ENCODE measurements at regions not wholly inside any gene's neighbourhood (a gene's known extent, or its start where the extent isn't known, plus 50 kb on each side); places are given as distances from the start of the nearest gene placed in this dataset.
"Not testable (repeated sequence)": the region's sequence is repeated elsewhere in the genome, so short reads cannot be mapped to it uniquely, and the experiment has no call there.

GRCh38 chr14:106120101-106120500 is 593.7 kb downstream of the TMEM121 start:
- H3K9me3 ChIP-seq = no peaks in the 10 kb centered on the region
- TF ChIP-seq, protein P1, sequence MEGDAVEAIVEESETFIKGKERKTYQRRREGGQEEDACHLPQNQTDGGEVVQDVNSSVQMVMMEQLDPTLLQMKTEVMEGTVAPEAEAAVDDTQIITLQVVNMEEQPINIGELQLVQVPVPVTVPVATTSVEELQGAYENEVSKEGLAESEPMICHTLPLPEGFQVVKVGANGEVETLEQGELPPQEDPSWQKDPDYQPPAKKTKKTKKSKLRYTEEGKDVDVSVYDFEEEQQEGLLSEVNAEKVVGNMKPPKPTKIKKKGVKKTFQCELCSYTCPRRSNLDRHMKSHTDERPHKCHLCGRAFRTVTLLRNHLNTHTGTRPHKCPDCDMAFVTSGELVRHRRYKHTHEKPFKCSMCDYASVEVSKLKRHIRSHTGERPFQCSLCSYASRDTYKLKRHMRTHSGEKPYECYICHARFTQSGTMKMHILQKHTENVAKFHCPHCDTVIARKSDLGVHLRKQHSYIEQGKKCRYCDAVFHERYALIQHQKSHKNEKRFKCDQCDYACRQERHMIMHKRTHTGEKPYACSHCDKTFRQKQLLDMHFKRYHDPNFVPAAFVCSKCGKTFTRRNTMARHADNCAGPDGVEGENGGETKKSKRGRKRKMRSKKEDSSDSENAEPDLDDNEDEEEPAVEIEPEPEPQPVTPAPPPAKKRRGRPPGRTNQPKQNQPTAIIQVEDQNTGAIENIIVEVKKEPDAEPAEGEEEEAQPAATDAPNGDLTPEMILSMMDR (IDR thresholded peaks at IDR 0.05) = no peak
- TF ChIP-seq POLR2A (IDR thresholded peaks at IDR 0.05) = no peak
- no peak overlapping the region for H3K27ac ChIP-seq
- intact Hi-C loops (cut with DNase I) = no loop called here
- H3K36me3 ChIP-seq = no peaks in the 10 kb centered on the region
- 45 to 50% methylated on average over 6 of the region's 6 CpGs for WGBS, 2 donors
- no peaks in the 10 kb centered on the region for H3K27me3 ChIP-seq
- no peaks in the 10 kb centered on the region for H3K4me1 ChIP-seq
- no peak overlapping the region for H3K4me3 ChIP-seq (replicated peaks in 1 of 3)
- no peak for DNase-seq

- intact Hi-C loops (cut with DNase I) = no loop called here
- no peaks in the 10 kb centered on the region for H3K9me3 ChIP-seq
- H3K27me3 ChIP-seq = no peaks in the 10 kb centered on the region
- TF ChIP-seq, protein P1 (IDR thresholded peaks at IDR 0.05) = no peak
- no peak for TF ChIP-seq POLR2A (IDR thresholded peaks at IDR 0.05)
- H3K27ac ChIP-seq = no peak overlapping the region
- no peak overlapping the region for H3K4me3 ChIP-seq (replicated peaks in 1 of 3)
- 70 to 75% methylated on average over 5 of the region's 5 CpGs for WGBS, 2 donors
- no peaks in the 10 kb centered on the region for H3K4me1 ChIP-seq
- no peaks in the 10 kb centered on the region for H3K36me3 ChIP-seq
- no peak for DNase-seq
Measured at GRCh38 chr14:106129274-106129673, 602.9 kb downstream of the TMEM121 start.

GRCh38 chr14:106129904-106130661 is 603.7 kb downstream of the TMEM121 start:
- intact Hi-C loops (cut with DNase I); H3K9me3 ChIP-seq; H3K27me3 ChIP-seq; H3K27ac ChIP-seq; H3K4me1 ChIP-seq; H3K4me3 ChIP-seq (replicated peaks in 1 of 3); H3K36me3 ChIP-seq; DNase-seq: not testable (repeated sequence)
- WGBS, 2 donors = 52 to 57% methylated on average over 8 of the region's 8 CpGs

GRCh38 chr14:106133126-106133525 is 606.7 kb downstream of the TMEM121 start:
- intact Hi-C loops (cut with DNase I); H3K27me3 ChIP-seq; H3K27ac ChIP-seq; H3K9me3 ChIP-seq; H3K4me3 ChIP-seq (replicated peaks in 1 of 3); DNase-seq; H3K4me1 ChIP-seq; H3K36me3 ChIP-seq: not testable (repeated sequence)
- WGBS, 2 donors = 37 to 47% methylated on average over 2 of the region's 2 CpGs

DNA sequence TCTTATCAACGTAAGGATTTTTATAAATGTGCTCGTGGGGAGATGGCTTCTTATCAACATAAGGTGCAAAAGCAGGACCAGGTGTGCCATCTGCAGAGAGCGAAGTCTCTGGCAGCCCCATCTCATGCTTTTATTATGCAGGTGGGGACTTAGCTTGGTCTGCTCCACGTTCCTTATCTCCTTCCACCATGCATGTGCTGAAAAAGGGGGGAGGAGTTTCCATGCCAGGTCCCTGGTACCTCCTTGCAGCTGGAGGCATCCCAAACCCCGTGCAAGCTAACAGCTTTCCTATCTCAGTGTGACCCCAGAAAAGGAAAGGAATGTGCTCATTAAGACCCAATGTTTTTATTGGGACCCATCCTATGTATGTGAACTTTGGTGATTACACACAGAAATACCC is 608.5 kb downstream of the TMEM121 start:
- no peak for DNase-seq
- WGBS, 2 donors = 42 to 50% methylated on average over 5 of the region's 5 CpGs
- Histone ChIP-seq H3K36me3 (no peaks in the 10 kb centered on the region), H3K9me3 (no peaks in the 10 kb centered on the region), H3K27me3 (no peaks in the 10 kb centered on the region), H3K27ac (no peak overlapping the region), H3K4me1 (no peaks in the 10 kb centered on the region), H3K4me3 (replicated peaks in 1 of 3) (no peak overlapping the region)
- TF ChIP-seq, protein P1 (IDR thresholded peaks at IDR 0.05) = no peak
- no peak for TF ChIP-seq POLR2A (IDR thresholded peaks at IDR 0.05)
- intact Hi-C loops (cut with DNase I) = no loop called here

DNA sequence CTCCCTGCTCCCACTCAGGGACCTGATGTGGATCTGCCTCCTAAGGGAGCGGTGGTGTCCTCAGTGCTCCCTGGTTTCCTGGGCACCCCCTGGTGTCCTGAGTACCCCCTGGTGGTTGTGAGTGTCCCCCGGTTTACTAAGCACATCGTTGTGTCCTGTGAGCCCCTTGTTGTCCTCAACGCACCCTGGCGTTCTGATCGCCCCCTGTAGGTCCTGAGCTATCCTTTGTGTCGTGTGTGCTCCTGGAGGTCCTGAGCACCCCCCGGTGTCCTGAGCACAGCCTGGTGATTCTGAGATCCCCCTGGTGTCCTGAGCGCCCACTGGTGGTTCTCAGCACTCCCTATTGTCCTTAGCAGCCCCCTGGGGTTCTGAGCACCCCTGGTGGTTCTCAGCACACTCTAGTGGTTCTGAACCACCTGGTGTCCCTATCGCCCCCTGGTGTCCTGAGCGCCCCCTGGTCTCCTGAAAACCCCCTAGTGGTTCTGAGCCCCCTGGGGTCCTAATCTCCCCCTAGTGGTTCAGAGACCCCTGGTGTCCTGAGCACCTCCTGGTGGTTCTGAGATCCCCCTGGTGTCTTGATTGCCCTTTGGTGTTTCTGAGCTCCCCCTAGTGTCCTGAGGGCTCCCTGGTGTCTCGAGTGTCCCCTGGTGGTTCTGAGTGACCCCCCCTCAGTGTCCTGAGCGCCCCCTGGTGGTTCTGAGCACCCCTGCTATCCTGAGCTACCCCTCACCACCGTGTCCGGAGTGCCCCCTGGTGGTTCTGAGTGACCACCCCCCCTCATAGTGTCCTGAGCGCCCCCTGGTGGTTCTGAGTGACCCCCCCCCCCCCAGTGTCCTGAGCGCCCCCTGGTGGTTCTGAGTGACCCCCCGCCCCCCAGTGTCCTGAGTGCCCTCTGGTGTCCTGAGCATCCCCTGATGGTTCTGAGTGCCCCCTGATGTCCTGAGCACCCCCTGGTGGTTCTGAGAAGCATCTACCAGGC is 615.1 kb downstream of the TMEM121 start:
- TF ChIP-seq, protein P1 (IDR thresholded peaks at IDR 0.05) = no peak
- Histone ChIP-seq H3K4me3 (replicated peaks in 1 of 3) (no peak overlapping the region), H3K27ac (no peak overlapping the region), H3K4me1 (no peaks in the 10 kb centered on the region), H3K36me3 (no peaks in the 10 kb centered on the region), H3K9me3 (no peaks in the 10 kb centered on the region), H3K27me3 (no peaks in the 10 kb centered on the region)
- no peak for DNase-seq
- intact Hi-C loops (cut with DNase I) = no loop called here
- 77 to 83% methylated on average over 11 of the region's 18 CpGs for WGBS, 2 donors

GRCh38 chr14:106145731-106146130 is 619.3 kb downstream of the TMEM121 start:
- H3K36me3 ChIP-seq = not testable (repeated sequence)

More at GRCh38 chr14:106145731-106146130, 619.3 kb downstream of the TMEM121 start:
- DNase-seq; intact Hi-C loops (cut with DNase I); H3K27me3 ChIP-seq; H3K27ac ChIP-seq; H3K4me1 ChIP-seq; H3K4me3 ChIP-seq (replicated peaks in 1 of 3); H3K9me3 ChIP-seq: not testable (repeated sequence)
- WGBS, 2 donors = 62 to 77% methylated on average over 6 of the region's 6 CpGs
